ENCODE measurements at regions not wholly inside any gene's neighbourhood (a gene's known extent, or its start where the extent isn't known, plus 50 kb on each side); places are given as distances from the start of the nearest gene placed in this dataset.

GRCh38 chr5:9905661-9906060 lies 275.5 kb upstream of the TAS2R1 start:
- no peaks in the 10 kb centered on the region for H3K27me3 ChIP-seq (ENCODE audit: control insufficient read depth in 2 of 2, insufficient read depth in 1 of 2, low read length in 1 of 2)
- H3K36me3 ChIP-seq (ENCODE audit: control insufficient read depth in 2 of 2, insufficient read depth in 2 of 2, low read length in 1 of 2), result no peaks in the 10 kb centered on the region
- WGBS, result 61% methylated on average over 1 of the region's 1 CpG

GRCh38 chr5:9903801-9904200 lies 273.6 kb upstream of the TAS2R1 start:
- no peaks in the 10 kb centered on the region for H3K9me3 ChIP-seq (ENCODE audit: control insufficient read depth in 2 of 2, insufficient read depth in 1 of 2, low read length in 1 of 2)
- H3K27ac ChIP-seq (ENCODE audit: low read depth in 1 of 2, low read length in 1 of 2), result no peak overlapping the region
- H3K4me3 ChIP-seq (ENCODE audit: low read length in 2 of 2), result no peak overlapping the region
- no peak for DNase-seq (ENCODE audit: low read depth in 6 of 9, low spot score in 9 of 9)
- H3K4me1 ChIP-seq (ENCODE audit: control insufficient read depth in 2 of 2, insufficient read depth in 2 of 2, low read length in 2 of 2), result no peaks in the 10 kb centered on the region
- H3K27me3 ChIP-seq (ENCODE audit: control insufficient read depth in 2 of 2, insufficient read depth in 1 of 2, low read length in 1 of 2), result no peaks in the 10 kb centered on the region
- H3K36me3 ChIP-seq (ENCODE audit: control insufficient read depth in 2 of 2, insufficient read depth in 2 of 2, low read length in 1 of 2), result no peaks in the 10 kb centered on the region

More at GRCh38 chr5:9905661-9906060, 275.5 kb upstream of the TAS2R1 start:
- Histone ChIP-seq H3K9me3 (ENCODE audit: control insufficient read depth in 2 of 2, insufficient read depth in 1 of 2, low read length in 1 of 2) (no peaks in the 10 kb centered on the region), H3K27ac (ENCODE audit: low read depth in 1 of 2, low read length in 1 of 2) (no peak overlapping the region), H3K4me1 (ENCODE audit: control insufficient read depth in 2 of 2, insufficient read depth in 2 of 2, low read length in 2 of 2) (no peaks in the 10 kb centered on the region), H3K4me3 (ENCODE audit: low read length in 2 of 2) (no peak overlapping the region)
- no peak for DNase-seq (ENCODE audit: low read depth in 6 of 9, low spot score in 9 of 9)

GRCh38 chr5:9898319-9898718 lies 268.2 kb upstream of the TAS2R1 start:
- Histone ChIP-seq H3K27me3 (ENCODE audit: control insufficient read depth in 2 of 2, insufficient read depth in 1 of 2, low read length in 1 of 2) (no peaks in the 10 kb centered on the region), H3K9me3 (ENCODE audit: control insufficient read depth in 2 of 2, insufficient read depth in 1 of 2, low read length in 1 of 2) (no peaks in the 10 kb centered on the region), H3K4me1 (ENCODE audit: control insufficient read depth in 2 of 2, insufficient read depth in 2 of 2, low read length in 2 of 2) (no peaks in the 10 kb centered on the region), H3K36me3 (ENCODE audit: control insufficient read depth in 2 of 2, insufficient read depth in 2 of 2, low read length in 1 of 2) (no peaks in the 10 kb centered on the region), H3K4me3 (ENCODE audit: low read length in 2 of 2) (no peak overlapping the region), H3K27ac (ENCODE audit: low read depth in 1 of 2, low read length in 1 of 2) (no peak overlapping the region)
- 57% methylated on average over 4 of the region's 4 CpGs for WGBS
- peak in 1 of 9 donors; percentile 2 for DNase-seq (ENCODE audit: low read depth in 6 of 9, low spot score in 9 of 9)

GRCh38 chr5:9895302-9895645 lies 265.1 kb upstream of the TAS2R1 start:
- WGBS, result 68% methylated on average over 5 of the region's 5 CpGs
- no peak for DNase-seq (ENCODE audit: low read depth in 6 of 9, low spot score in 9 of 9)

GRCh38 chr5:9894571-9895301 lies 264.6 kb upstream of the TAS2R1 start:
- Histone ChIP-seq H3K27me3 (ENCODE audit: control insufficient read depth in 2 of 2, insufficient read depth in 1 of 2, low read length in 1 of 2) (no peaks in the 10 kb centered on the region), H3K36me3 (ENCODE audit: control insufficient read depth in 2 of 2, insufficient read depth in 2 of 2, low read length in 1 of 2) (no peaks in the 10 kb centered on the region), H3K4me3 (ENCODE audit: low read length in 2 of 2) (no peak overlapping the region), H3K27ac (ENCODE audit: low read depth in 1 of 2, low read length in 1 of 2) (no peak overlapping the region), H3K9me3 (ENCODE audit: control insufficient read depth in 2 of 2, insufficient read depth in 1 of 2, low read length in 1 of 2) (no peaks in the 10 kb centered on the region), H3K4me1 (ENCODE audit: control insufficient read depth in 2 of 2, insufficient read depth in 2 of 2, low read length in 2 of 2) (no peaks in the 10 kb centered on the region)
- no peak for DNase-seq (ENCODE audit: low read depth in 6 of 9, low spot score in 9 of 9)
- 70% methylated on average over 3 of the region's 3 CpGs for WGBS

More at GRCh38 chr5:9895302-9895645, 265.1 kb upstream of the TAS2R1 start:
- H3K9me3 ChIP-seq (ENCODE audit: control insufficient read depth in 2 of 2, insufficient read depth in 1 of 2, low read length in 1 of 2), result no peaks in the 10 kb centered on the region
- no peak overlapping the region for H3K27ac ChIP-seq (ENCODE audit: low read depth in 1 of 2, low read length in 1 of 2)
- no peaks in the 10 kb centered on the region for H3K36me3 ChIP-seq (ENCODE audit: control insufficient read depth in 2 of 2, insufficient read depth in 2 of 2, low read length in 1 of 2)
- no peaks in the 10 kb centered on the region for H3K4me1 ChIP-seq (ENCODE audit: control insufficient read depth in 2 of 2, insufficient read depth in 2 of 2, low read length in 2 of 2)
- no peaks in the 10 kb centered on the region for H3K27me3 ChIP-seq (ENCODE audit: control insufficient read depth in 2 of 2, insufficient read depth in 1 of 2, low read length in 1 of 2)
- H3K4me3 ChIP-seq (ENCODE audit: low read length in 2 of 2), result no peak overlapping the region

GRCh38 chr5:9892696-9893095 lies 262.5 kb upstream of the TAS2R1 start:
- Histone ChIP-seq H3K36me3 (ENCODE audit: control insufficient read depth in 2 of 2, insufficient read depth in 2 of 2, low read length in 1 of 2) (no peaks in the 10 kb centered on the region), H3K4me1 (ENCODE audit: control insufficient read depth in 2 of 2, insufficient read depth in 2 of 2, low read length in 2 of 2) (no peaks in the 10 kb centered on the region), H3K27me3 (ENCODE audit: control insufficient read depth in 2 of 2, insufficient read depth in 1 of 2, low read length in 1 of 2) (no peaks in the 10 kb centered on the region), H3K27ac (ENCODE audit: low read depth in 1 of 2, low read length in 1 of 2) (no peak overlapping the region), H3K4me3 (ENCODE audit: low read length in 2 of 2) (no peak overlapping the region), H3K9me3 (ENCODE audit: control insufficient read depth in 2 of 2, insufficient read depth in 1 of 2, low read length in 1 of 2) (no peaks in the 10 kb centered on the region)
- DNase-seq (ENCODE audit: low read depth in 6 of 9, low spot score in 9 of 9), result no peak
- WGBS, result 95% methylated on average over 3 of the region's 3 CpGs

- no peak for DNase-seq (ENCODE audit: low read depth in 6 of 9, low spot score in 9 of 9)
- Histone ChIP-seq H3K27me3 (ENCODE audit: control insufficient read depth in 2 of 2, insufficient read depth in 1 of 2, low read length in 1 of 2) (no peaks in the 10 kb centered on the region), H3K4me1 (ENCODE audit: control insufficient read depth in 2 of 2, insufficient read depth in 2 of 2, low read length in 2 of 2) (no peaks in the 10 kb centered on the region), H3K36me3 (ENCODE audit: control insufficient read depth in 2 of 2, insufficient read depth in 2 of 2, low read length in 1 of 2) (no peaks in the 10 kb centered on the region), H3K27ac (ENCODE audit: low read depth in 1 of 2, low read length in 1 of 2) (no peak overlapping the region), H3K4me3 (ENCODE audit: low read length in 2 of 2) (no peak overlapping the region), H3K9me3 (ENCODE audit: control insufficient read depth in 2 of 2, insufficient read depth in 1 of 2, low read length in 1 of 2) (no peaks in the 10 kb centered on the region)
- WGBS, result 94% methylated on average over 4 of the region's 4 CpGs
These were observed 259.4 kb upstream of the TAS2R1 start for GRCh38 chr5:9889511-9889910.

GRCh38 chr5:9888501-9888901 lies 258.4 kb upstream of the TAS2R1 start:
- Histone ChIP-seq H3K9me3 (ENCODE audit: control insufficient read depth in 2 of 2, insufficient read depth in 1 of 2, low read length in 1 of 2) (no peaks in the 10 kb centered on the region), H3K4me3 (ENCODE audit: low read length in 2 of 2) (no peak overlapping the region), H3K27ac (ENCODE audit: low read depth in 1 of 2, low read length in 1 of 2) (no peak overlapping the region), H3K27me3 (ENCODE audit: control insufficient read depth in 2 of 2, insufficient read depth in 1 of 2, low read length in 1 of 2) (no peaks in the 10 kb centered on the region), H3K4me1 (ENCODE audit: control insufficient read depth in 2 of 2, insufficient read depth in 2 of 2, low read length in 2 of 2) (no peaks in the 10 kb centered on the region), H3K36me3 (ENCODE audit: control insufficient read depth in 2 of 2, insufficient read depth in 2 of 2, low read length in 1 of 2) (no peaks in the 10 kb centered on the region)
- 91% methylated on average over 3 of the region's 3 CpGs for WGBS
- DNase-seq (ENCODE audit: low read depth in 6 of 9, low spot score in 9 of 9), result no peak

- DNase-seq (ENCODE audit: low read depth in 6 of 9, low spot score in 9 of 9), result no peak
- H3K36me3 ChIP-seq (ENCODE audit: control insufficient read depth in 2 of 2, insufficient read depth in 2 of 2, low read length in 1 of 2), result no peaks in the 10 kb centered on the region
These were observed 255.0 kb upstream of the TAS2R1 start for GRCh38 chr5:9885164-9885563.

More at GRCh38 chr5:9885164-9885563, 255.0 kb upstream of the TAS2R1 start:
- H3K4me1 ChIP-seq (ENCODE audit: control insufficient read depth in 2 of 2, insufficient read depth in 2 of 2, low read length in 2 of 2), result no peaks in the 10 kb centered on the region
- H3K9me3 ChIP-seq (ENCODE audit: control insufficient read depth in 2 of 2, insufficient read depth in 1 of 2, low read length in 1 of 2), result no peaks in the 10 kb centered on the region
- no peaks in the 10 kb centered on the region for H3K27me3 ChIP-seq (ENCODE audit: control insufficient read depth in 2 of 2, insufficient read depth in 1 of 2, low read length in 1 of 2)
- H3K27ac ChIP-seq (ENCODE audit: low read depth in 1 of 2, low read length in 1 of 2), result no peak overlapping the region
- no peak overlapping the region for H3K4me3 ChIP-seq (ENCODE audit: low read length in 2 of 2)

Data from thymus (tissue), 11 donors.